Esophagus muscularis mucosa (tissue), 3 donors: ENCODE measurements at regions not wholly inside any gene's neighbourhood (a gene's known extent, or its start where the extent isn't known, plus 50 kb on each side); places are given as distances from the start of the nearest gene placed in this dataset.

Experiments used
- POLR2A ChIP-seq: fragments of 450-650 bp; IDR thresholded peaks from one replicate; pipeline ENCODE4 v1.6.1; 2017; ENCODE audit warnings: antibody characterized with exemption, moderate library complexity, mild to moderate bottlenecking, low read depth
- TF ChIP-seq, protein P1 (sequence below), 3 experiments: fragments of 200-600 bp in 2 of 3; fragments of 450-650 bp in 1 of 3; sonication (generic) in 2 of 3; IDR thresholded peaks; one replicate each; pipeline ENCODE4 v1.5.1; 2017 to 2019; ENCODE audit warnings: antibody characterized with exemption in 3 of 3, mild to moderate bottlenecking in 2 of 3, moderate library complexity in 1 of 3

DNA sequence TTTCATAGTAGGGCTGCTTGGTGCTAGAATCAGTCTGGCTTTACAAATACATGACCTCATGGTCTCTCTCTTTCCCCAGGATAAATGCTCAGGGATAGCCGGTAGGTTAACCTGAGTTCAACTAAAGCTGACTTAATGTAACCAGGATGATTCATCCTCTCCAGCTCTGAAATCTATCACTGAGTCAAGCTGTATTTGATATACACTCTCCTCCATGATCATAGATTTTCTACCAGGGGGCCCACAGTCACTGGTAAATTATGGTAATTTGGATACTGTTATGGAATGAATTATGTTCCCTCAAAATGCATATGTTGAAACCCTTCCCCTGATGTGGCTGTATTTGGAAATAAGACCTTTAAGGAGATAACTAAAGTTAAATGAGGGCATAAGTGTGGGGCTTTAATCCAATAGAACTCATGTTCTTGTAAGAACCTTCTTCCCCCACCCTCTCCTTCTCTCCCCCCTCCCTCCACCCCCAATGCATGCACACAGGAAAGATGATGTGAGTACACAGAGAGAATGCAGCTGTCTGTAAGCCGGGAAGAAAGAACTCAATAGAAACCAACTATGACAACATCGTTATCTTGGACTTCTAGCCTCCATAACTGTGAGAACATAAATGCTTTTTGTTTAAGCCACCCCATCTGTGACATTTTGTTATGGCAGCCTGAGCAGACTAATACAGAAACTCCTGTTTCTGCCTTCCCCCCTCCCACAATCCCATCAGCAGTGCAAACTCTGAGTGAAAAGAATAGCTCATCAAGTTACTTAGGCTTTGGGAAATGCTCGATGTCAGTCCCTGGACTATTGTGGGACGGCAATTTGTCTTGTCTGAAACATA lies 134.9 kb upstream of the KYNU start:
- TF ChIP-seq, protein P1, sequence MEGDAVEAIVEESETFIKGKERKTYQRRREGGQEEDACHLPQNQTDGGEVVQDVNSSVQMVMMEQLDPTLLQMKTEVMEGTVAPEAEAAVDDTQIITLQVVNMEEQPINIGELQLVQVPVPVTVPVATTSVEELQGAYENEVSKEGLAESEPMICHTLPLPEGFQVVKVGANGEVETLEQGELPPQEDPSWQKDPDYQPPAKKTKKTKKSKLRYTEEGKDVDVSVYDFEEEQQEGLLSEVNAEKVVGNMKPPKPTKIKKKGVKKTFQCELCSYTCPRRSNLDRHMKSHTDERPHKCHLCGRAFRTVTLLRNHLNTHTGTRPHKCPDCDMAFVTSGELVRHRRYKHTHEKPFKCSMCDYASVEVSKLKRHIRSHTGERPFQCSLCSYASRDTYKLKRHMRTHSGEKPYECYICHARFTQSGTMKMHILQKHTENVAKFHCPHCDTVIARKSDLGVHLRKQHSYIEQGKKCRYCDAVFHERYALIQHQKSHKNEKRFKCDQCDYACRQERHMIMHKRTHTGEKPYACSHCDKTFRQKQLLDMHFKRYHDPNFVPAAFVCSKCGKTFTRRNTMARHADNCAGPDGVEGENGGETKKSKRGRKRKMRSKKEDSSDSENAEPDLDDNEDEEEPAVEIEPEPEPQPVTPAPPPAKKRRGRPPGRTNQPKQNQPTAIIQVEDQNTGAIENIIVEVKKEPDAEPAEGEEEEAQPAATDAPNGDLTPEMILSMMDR (IDR thresholded peaks at IDR 0.05): no peak
- TF ChIP-seq POLR2A: no peak
